Smooth muscle cell (in vitro differentiated cells): ENCODE measurements at regions not wholly inside any gene's neighbourhood (a gene's known extent, or its start where the extent isn't known, plus 50 kb on each side); places are given as distances from the start of the nearest gene placed in this dataset.

ENCODE experiments used
- DNase-seq: peaks from one replicate; lab custom pipeline; 2025; ENCODE audit not compliant: unreplicated experiment; lab: John Stamatoyannopoulos, UW
- H2AFZ ChIP-seq: fragments of 200-600 bp; sonication (generic); 2 replicates; pipeline ENCODE4 v1.6.0; 2016; ENCODE audit warnings: antibody characterized with exemption, low read depth, mild to moderate bottlenecking
- H3F3A ChIP-seq: fragments of 200-600 bp; sonication (generic); 2 replicates; pipeline ENCODE4 v1.6.0; 2017; ENCODE audit warnings: antibody characterized with exemption, low read depth
- H3K27ac ChIP-seq: fragments of 200-600 bp; sonication (generic); 2 replicates; pipeline ENCODE4 v1.5.1; 2016; ENCODE audit warnings: low read depth, mild to moderate bottlenecking
- H3K27me3 ChIP-seq: fragments of 200-600 bp; sonication (generic); 2 replicates; pipeline ENCODE4 v1.6.1; 2016; ENCODE audit warnings: low read depth, mild to moderate bottlenecking
- H3K36me3 ChIP-seq: fragments of 200-600 bp; sonication (generic); 2 replicates; pipeline ENCODE4 v1.5.1; 2016; ENCODE audit warnings: low read depth
- H3K4me1 ChIP-seq: fragments of 200-600 bp; sonication (generic); 2 replicates; pipeline ENCODE4 v1.5.1; 2016; ENCODE audit warnings: low read depth
- H3K4me2 ChIP-seq: fragments of 200-600 bp; sonication (generic); 2 replicates; pipeline ENCODE4 v1.6.0; 2016; ENCODE audit warnings: mild to moderate bottlenecking
- H3K4me3 ChIP-seq: fragments of 200-600 bp; sonication (generic); 2 replicates; pipeline ENCODE4 v1.5.1; 2016; ENCODE audit warnings: mild to moderate bottlenecking
- H3K79me2 ChIP-seq: fragments of 200-600 bp; sonication (generic); 2 replicates; pipeline ENCODE4 v1.6.0; 2016; ENCODE audit warnings: low read depth, mild to moderate bottlenecking
- H3K9ac ChIP-seq: fragments of 200-600 bp; sonication (generic); 2 replicates; pipeline ENCODE4 v1.6.0; 2016; ENCODE audit warnings: low read depth
- H3K9me3 ChIP-seq: fragments of 200-600 bp; sonication (generic); replicated peaks from 2 replicates; pipeline ENCODE4 v1.5.1; 2016; ENCODE audit warnings: low read depth
- H4K20me1 ChIP-seq: fragments of 200-600 bp; sonication (generic); 2 replicates; pipeline ENCODE4 v1.6.0; 2016; ENCODE audit warnings: low read depth
- WGBS: methylation state at CpG from one replicate; pipeline ENCODE4 v1.1.7; 2016; ENCODE audit warnings: low lambda C conversion rate; 5-methylcytosine and 5-hydroxymethylcytosine counted together
- TF ChIP-seq, protein P1 (sequence below): fragments of 200-600 bp; sonication (generic); IDR thresholded peaks from 2 replicates; pipeline ENCODE4 v1.5.1; 2017; ENCODE audit warnings: borderline replicate concordance, mild to moderate bottlenecking, antibody characterized with exemption; ENCODE audit not compliant: insufficient read depth, poor library complexity, severe bottlenecking

DNA sequence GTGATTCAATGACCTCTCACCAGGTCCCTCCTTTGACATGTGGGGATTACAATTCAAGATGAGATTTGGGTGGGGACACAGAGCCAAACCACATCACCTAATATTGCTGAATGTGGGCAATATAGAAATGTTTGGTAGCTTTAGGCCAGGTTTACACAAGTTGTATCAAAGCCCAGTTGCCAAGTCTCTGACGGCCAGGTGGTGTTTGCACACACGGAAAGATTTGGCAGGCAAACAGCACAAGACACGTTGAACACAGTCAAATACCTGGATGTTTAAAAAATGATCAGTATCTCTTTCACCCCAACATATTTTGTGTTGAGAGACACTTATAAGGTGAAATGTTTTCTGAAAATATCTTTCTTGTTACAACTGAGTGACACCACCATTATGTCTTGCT, 294.4 kb upstream of the MKI67 start:
- Histone ChIP-seq H4K20me1 (no peaks in the 10 kb centered on the region), H3K4me2 (no peak overlapping the region), H3K27me3 (no peaks in the 10 kb centered on the region), H2AFZ (no peak overlapping the region), H3K36me3 (no peaks in the 10 kb centered on the region), H3F3A (no peaks in the 10 kb centered on the region), H3K27ac (no peak overlapping the region), H3K4me3 (no peak overlapping the region), H3K9me3 (no peaks in the 10 kb centered on the region), H3K4me1 (no peaks in the 10 kb centered on the region), H3K79me2 (no peaks in the 10 kb centered on the region), H3K9ac (no peak overlapping the region)
- DNase-seq, result no peak
- TF ChIP-seq, protein P1, sequence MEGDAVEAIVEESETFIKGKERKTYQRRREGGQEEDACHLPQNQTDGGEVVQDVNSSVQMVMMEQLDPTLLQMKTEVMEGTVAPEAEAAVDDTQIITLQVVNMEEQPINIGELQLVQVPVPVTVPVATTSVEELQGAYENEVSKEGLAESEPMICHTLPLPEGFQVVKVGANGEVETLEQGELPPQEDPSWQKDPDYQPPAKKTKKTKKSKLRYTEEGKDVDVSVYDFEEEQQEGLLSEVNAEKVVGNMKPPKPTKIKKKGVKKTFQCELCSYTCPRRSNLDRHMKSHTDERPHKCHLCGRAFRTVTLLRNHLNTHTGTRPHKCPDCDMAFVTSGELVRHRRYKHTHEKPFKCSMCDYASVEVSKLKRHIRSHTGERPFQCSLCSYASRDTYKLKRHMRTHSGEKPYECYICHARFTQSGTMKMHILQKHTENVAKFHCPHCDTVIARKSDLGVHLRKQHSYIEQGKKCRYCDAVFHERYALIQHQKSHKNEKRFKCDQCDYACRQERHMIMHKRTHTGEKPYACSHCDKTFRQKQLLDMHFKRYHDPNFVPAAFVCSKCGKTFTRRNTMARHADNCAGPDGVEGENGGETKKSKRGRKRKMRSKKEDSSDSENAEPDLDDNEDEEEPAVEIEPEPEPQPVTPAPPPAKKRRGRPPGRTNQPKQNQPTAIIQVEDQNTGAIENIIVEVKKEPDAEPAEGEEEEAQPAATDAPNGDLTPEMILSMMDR, result no peak
- WGBS, result 95% methylated on average over 3 of the region's 3 CpGs

DNA sequence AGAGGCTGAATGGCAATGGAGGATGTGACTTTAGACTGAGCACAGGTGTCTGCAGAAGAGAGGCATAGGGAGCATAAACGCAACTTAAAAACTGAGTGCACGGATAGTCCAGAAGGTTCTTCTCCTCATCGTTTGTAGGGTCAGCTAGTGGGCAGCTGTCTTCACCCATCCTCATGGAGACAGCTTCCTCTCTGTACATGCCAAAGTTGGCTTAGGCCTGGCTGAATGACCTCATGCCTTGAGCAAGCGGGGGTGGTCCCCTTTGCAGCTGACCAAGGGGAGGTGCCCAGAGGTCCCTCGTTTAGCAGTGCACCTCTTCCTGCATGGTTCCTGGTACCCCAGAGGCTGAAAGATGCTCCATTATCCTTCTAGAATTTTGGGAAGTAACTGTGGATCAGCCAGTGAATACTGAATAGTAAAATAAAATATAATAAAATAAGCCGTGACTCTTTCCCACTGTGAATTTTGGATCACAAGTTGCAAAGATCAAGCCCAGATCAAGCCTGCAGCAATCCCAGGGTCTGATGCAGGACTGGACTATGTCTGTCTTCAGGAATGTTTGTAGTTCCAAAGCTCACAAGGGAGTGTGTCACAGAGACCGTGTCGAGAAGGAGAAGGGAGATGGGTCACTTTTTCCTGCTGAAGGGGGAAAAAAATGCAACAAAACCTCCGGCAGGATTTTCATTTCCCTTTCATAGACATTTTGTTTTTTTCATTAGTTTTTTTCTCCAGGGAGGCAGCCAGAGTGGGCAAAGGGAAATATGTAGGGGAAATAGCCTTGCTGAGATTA, 295.3 kb upstream of the MKI67 start:
- 76% methylated on average over 9 of the region's 9 CpGs for WGBS
- no peak overlapping the region for H2AFZ ChIP-seq
- no peak overlapping the region for H3K4me2 ChIP-seq
- H3K36me3 ChIP-seq, result no peaks in the 10 kb centered on the region
- TF ChIP-seq, protein P1, result no peak
- no peaks in the 10 kb centered on the region for H3K27me3 ChIP-seq
- no peaks in the 10 kb centered on the region for H3F3A ChIP-seq
- H3K4me3 ChIP-seq, result no peak overlapping the region
- no peaks in the 10 kb centered on the region for H3K4me1 ChIP-seq
- no peaks in the 10 kb centered on the region for H4K20me1 ChIP-seq
- no peaks in the 10 kb centered on the region for H3K9me3 ChIP-seq
- no peaks in the 10 kb centered on the region for H3K79me2 ChIP-seq
- no peak overlapping the region for H3K9ac ChIP-seq
- H3K27ac ChIP-seq, result no peak overlapping the region
- no peak for DNase-seq

DNA sequence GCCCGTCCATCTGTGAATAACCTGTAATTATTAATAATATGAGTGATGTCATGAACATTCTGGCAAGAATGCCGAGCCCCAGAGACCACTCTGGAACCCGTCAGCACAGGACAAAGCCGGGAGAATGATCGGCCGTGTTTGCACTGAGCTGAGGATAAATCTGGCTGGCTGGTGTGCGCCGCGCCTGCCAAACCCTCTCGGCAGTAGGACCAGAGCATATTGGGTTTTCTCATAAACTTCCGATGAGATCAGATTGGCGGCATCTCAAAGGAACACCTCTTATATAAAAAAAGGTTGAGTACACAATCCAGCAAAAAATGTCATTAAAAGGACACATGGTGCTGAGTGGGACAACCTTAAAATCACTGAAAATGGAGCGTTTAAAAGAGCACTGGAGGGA, 296.0 kb upstream of the MKI67 start:
- Histone ChIP-seq H3K27me3 (no peaks in the 10 kb centered on the region), H3K9me3 (no peaks in the 10 kb centered on the region), H3K27ac (no peak overlapping the region), H4K20me1 (no peaks in the 10 kb centered on the region), H3K36me3 (no peaks in the 10 kb centered on the region), H3K4me1 (no peaks in the 10 kb centered on the region), H3K79me2 (no peaks in the 10 kb centered on the region), H3K4me3 (no peak overlapping the region), H3F3A (no peaks in the 10 kb centered on the region), H2AFZ (no peak overlapping the region), H3K4me2 (no peak overlapping the region), H3K9ac (no peak overlapping the region)
- TF ChIP-seq, protein P1, result no peak
- WGBS, result 88% methylated on average over 13 of the region's 13 CpGs
- DNase-seq, result no peak

DNA sequence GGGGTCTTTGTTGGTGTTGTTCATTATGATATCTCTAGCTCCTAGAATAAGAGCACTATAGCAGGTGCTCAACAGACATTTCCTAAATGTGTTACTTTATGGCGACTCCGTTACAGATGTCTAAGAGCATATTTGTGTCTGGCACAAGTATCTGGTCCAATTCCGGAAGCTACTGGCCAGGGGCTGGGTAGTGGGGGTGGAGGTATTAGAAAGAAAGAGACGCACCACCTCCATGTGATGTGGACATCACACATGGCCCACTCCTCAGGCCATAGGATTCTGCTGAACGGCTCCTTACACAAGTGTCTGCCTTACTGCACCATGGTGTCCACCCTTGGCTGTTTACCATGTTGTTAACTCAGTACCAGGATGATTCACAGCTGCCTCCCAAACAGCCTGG, 296.8 kb upstream of the MKI67 start:
- no peaks in the 10 kb centered on the region for H3K36me3 ChIP-seq
- no peaks in the 10 kb centered on the region for H4K20me1 ChIP-seq
- H3K79me2 ChIP-seq, result no peaks in the 10 kb centered on the region
- no peak overlapping the region for H3K27ac ChIP-seq
- TF ChIP-seq, protein P1, result no peak
- no peaks in the 10 kb centered on the region for H3F3A ChIP-seq
- no peaks in the 10 kb centered on the region for H3K4me1 ChIP-seq
- no peaks in the 10 kb centered on the region for H3K9me3 ChIP-seq
- WGBS, result 93% methylated on average over 5 of the region's 5 CpGs
- no peaks in the 10 kb centered on the region for H3K27me3 ChIP-seq
- no peak overlapping the region for H3K4me3 ChIP-seq
- no peak overlapping the region for H2AFZ ChIP-seq
- no peak overlapping the region for H3K9ac ChIP-seq
- no peak overlapping the region for H3K4me2 ChIP-seq
- DNase-seq, result no peak
